Femur (tissue), 1 donor: ENCODE measurements at regions not wholly inside any gene's neighbourhood (a gene's known extent, or its start where the extent isn't known, plus 50 kb on each side); places are given as distances from the start of the nearest gene placed in this dataset.
"Not testable (repeated sequence)": the region's sequence is repeated elsewhere in the genome, so short reads cannot be mapped to it uniquely, and the experiment has no call there.

ENCODE experiments used
- DNase-seq: peaks from one replicate; pipeline ENCODE4 v3.0.0-alpha.2; 2017

DNA sequence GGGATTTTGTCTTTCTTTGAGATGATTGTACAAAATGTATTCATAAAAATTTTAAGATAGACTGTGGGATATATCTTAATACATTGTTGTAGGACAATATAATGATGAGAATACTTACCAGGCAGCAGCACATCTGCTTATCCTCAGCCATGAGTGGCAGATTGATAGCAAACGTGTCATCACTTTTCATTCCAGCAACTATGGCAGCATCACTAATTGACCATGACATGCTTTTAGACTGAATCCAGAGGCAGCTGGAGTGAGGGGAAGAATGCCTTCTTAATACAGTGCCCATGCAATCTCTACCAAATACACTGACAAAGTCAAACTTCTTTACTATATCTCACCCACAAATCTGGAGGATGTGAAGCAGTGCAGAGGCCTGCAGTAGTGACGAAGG is 755.2 kb upstream of the RAG2 start:
- no peak for DNase-seq

- no peak for DNase-seq
Observed at GRCh38 chr11:37352485-37352884, 754.4 kb upstream of the RAG2 start.

- DNase-seq = no peak
Observed at GRCh38 chr11:37343290-37343689, 745.3 kb upstream of the RAG2 start.

GRCh38 chr11:37336401-37336800 is 738.4 kb upstream of the RAG2 start:
- DNase-seq = no peak

DNA sequence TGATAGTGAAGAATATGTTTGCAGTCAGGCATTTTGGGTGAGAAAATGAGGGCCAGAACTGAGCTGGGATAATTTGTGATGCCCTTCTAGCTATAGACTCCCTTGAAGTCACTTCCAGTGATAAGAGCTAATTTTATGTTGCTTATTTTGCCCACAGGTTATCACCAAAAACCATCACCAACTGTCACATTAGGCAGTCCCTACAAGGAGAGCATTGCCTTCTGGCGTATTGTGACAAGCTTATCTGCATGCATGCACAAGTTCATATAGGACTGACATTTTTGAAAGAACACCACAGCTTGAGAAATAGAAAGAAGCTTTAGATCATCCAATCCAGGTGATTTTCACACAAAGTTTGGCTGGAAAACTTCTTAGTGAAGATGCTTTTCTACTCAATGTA is 735.3 kb upstream of the RAG2 start:
- no peak for DNase-seq

DNA sequence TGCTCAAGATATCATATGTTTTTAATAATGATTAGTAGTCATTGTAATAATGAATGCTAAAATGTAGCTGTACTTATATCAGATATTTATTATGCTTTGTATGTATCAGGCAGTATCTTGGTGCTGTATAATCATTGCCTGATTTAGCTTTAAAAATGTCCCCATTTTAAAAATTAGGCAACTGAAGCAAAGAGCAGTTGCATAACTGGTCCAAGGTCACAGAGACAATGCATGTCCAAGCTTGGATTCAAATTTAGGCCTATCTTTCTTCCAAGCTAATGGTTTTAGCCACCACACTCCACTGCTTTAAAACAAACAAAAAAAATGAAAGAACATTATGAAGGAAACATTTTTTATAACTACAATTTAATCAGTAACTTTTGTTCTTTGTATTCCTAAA is 725.8 kb upstream of the RAG2 start:
- DNase-seq = no peak

- no peak for DNase-seq
Observed at GRCh38 chr11:37322333-37323194, 724.5 kb upstream of the RAG2 start.

GRCh38 chr11:37320921-37321320 is 722.9 kb upstream of the RAG2 start:
- DNase-seq = no peak

GRCh38 chr11:37317803-37318202 is 719.8 kb upstream of the RAG2 start:
- DNase-seq = no peak

GRCh38 chr11:37313266-37313665 is 715.2 kb upstream of the RAG2 start:
- DNase-seq = no peak

- no peak for DNase-seq
Observed at GRCh38 chr11:37306563-37306962, 708.5 kb upstream of the RAG2 start.

- not testable (repeated sequence) for DNase-seq
Observed at GRCh38 chr11:37301405-37301804, 703.4 kb upstream of the RAG2 start.

- no peak for DNase-seq
Observed at GRCh38 chr11:37298173-37298572, 700.1 kb upstream of the RAG2 start.

GRCh38 chr11:37286890-37287289 is 688.9 kb upstream of the RAG2 start:
- no peak for DNase-seq

DNA sequence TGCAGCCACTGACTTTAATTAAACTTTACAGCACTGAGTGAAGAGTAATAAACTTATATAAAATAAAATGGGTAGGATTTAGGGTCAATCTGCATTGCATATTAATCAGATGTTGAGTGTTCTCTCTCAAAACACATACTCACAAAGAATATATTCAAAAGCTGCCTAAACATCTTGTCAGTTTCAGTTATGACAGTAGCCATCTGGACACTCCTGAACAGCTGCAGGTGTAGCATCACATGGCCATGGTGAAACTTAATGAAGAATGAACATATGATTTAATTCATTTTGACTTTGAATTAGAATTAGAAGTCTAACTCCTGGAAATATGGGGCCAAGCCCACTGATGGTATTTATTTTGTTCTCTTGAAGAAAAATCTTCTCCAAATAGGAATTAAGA is 684.3 kb upstream of the RAG2 start:
- no peak for DNase-seq

- no peak for DNase-seq
Observed at GRCh38 chr11:37280200-37280599, 682.2 kb upstream of the RAG2 start.

GRCh38 chr11:37277896-37278465 is 679.9 kb upstream of the RAG2 start:
- no peak for DNase-seq

- DNase-seq = no peak
Observed at GRCh38 chr11:37264783-37265182, 666.7 kb upstream of the RAG2 start.

- no peak for DNase-seq
Observed at GRCh38 chr11:37264060-37264459, 666.0 kb upstream of the RAG2 start.

- not testable (repeated sequence) for DNase-seq
Observed at GRCh38 chr11:37263467-37263866, 665.4 kb upstream of the RAG2 start.

DNA sequence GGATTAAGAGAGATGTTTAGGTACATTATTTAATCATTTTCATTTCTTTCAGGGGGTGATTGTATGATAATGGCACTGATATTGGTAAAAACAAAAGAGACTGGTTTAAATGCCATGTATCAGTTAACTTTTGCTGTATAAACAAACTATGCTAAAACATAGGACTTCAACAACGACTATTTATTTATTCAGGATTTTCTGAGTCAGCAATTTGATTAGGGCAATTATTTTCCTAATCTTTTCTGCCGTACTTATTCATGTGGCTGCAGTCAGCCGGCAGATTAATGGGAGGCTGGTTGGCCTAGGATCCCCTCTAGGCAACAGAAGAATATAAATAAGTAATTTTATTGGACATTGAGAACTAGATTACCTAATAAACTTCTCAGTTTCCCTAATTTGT is 661.7 kb upstream of the RAG2 start:
- no peak for DNase-seq

- DNase-seq = no peak
Observed at GRCh38 chr11:37248145-37248544, 650.1 kb upstream of the RAG2 start.

GRCh38 chr11:37246092-37246491 is 648.1 kb upstream of the RAG2 start:
- not testable (repeated sequence) for DNase-seq

GRCh38 chr11:37230865-37231264 is 632.8 kb upstream of the RAG2 start:
- DNase-seq = no peak

- no peak for DNase-seq
Observed at GRCh38 chr11:37223962-37224361, 625.9 kb upstream of the RAG2 start.
